ENCODE measurements at regions not wholly inside any gene's neighbourhood (a gene's known extent, or its start where the extent isn't known, plus 50 kb on each side); places are given as distances from the start of the nearest gene placed in this dataset.

DNA sequence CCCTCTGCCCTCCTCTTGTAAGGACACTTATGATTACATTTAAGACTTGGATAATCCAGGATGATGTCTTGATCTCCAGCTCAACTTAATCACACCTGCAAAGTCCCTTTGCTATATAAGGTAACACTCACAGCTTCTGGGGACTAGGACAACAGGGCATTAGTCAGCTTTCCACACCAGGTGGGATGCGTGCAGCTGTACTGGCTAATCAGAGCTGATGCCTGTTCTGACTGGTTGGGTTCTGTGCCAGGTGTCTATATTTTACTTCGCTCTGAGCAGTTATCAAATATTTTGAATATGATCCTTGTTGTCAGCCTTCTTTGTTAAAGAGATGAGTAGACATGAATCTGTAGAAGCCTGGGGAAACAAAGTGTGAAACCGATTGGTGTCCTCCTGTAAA is 115.5 kb upstream of the ATP8B1 start:
- TF ChIP-seq, protein P1, sequence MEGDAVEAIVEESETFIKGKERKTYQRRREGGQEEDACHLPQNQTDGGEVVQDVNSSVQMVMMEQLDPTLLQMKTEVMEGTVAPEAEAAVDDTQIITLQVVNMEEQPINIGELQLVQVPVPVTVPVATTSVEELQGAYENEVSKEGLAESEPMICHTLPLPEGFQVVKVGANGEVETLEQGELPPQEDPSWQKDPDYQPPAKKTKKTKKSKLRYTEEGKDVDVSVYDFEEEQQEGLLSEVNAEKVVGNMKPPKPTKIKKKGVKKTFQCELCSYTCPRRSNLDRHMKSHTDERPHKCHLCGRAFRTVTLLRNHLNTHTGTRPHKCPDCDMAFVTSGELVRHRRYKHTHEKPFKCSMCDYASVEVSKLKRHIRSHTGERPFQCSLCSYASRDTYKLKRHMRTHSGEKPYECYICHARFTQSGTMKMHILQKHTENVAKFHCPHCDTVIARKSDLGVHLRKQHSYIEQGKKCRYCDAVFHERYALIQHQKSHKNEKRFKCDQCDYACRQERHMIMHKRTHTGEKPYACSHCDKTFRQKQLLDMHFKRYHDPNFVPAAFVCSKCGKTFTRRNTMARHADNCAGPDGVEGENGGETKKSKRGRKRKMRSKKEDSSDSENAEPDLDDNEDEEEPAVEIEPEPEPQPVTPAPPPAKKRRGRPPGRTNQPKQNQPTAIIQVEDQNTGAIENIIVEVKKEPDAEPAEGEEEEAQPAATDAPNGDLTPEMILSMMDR (IDR thresholded peaks at IDR 0.05; ENCODE audit: low read depth, low read length), result no peak
- no peak for TF ChIP-seq EZH2phosphoT487 (IDR thresholded peaks at IDR 0.05; ENCODE audit: low read depth)
